ENCODE measurements at regions not wholly inside any gene's neighbourhood (a gene's known extent, or its start where the extent isn't known, plus 50 kb on each side); places are given as distances from the start of the nearest gene placed in this dataset.

DNA sequence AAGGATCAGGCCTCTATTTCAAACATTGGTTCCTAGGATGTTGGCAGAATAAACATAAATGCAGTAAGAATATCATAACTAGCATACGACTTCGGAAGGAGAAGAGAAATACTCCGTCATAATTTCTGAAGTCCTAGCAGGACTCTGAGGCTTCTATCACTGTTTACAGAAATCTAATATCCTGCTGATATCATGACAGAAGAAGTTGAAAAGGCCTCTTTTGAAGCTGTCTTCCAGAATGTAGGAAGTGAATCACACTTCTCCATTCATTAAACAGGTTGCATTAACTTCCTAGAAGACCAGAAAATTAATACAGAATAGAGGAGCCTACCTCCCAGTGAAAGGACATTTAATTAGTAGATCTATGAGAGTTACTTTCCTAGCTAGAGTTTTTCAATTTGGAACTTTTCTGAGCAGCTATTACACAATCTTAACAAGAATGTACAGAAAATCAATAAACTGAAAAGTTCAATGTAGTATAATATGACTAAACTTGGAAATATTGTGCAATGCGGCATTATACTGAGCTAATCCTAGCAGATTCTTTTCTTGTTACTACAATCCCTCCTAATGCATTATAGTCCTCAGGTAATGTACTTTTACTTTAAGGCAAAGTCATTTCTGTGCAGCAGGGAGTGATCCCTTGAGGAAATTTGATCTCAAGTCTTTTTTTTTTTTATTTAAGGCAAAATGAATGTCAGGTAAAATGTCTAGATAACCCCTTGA is 622.6 kb upstream of the CELF2 start:
- H3K27me3 ChIP-seq (ENCODE audit: insufficient read depth, low read length): no peaks in the 10 kb centered on the region
- no peak overlapping the region for H2AFZ ChIP-seq (ENCODE audit: low read length, unreplicated experiment)
- no peak overlapping the region for H3K4me3 ChIP-seq (ENCODE audit: low read depth, low read length)
- peaks cover 12% of the 10 kb centered on the region for H3K4me1 ChIP-seq (ENCODE audit: control insufficient read depth, insufficient read depth, low read length, unreplicated experiment)
- H3K27ac ChIP-seq (ENCODE audit: low read depth, low read length): peak overlapping the region; percentile 0; the same call in 1 of the 2 replicates
- no peaks in the 10 kb centered on the region for H3K79me2 ChIP-seq (ENCODE audit: control insufficient read depth, insufficient read depth, low read length, unreplicated experiment)
- H3K36me3 ChIP-seq (ENCODE audit: insufficient read depth, low read length): no peaks in the 10 kb centered on the region

DNA sequence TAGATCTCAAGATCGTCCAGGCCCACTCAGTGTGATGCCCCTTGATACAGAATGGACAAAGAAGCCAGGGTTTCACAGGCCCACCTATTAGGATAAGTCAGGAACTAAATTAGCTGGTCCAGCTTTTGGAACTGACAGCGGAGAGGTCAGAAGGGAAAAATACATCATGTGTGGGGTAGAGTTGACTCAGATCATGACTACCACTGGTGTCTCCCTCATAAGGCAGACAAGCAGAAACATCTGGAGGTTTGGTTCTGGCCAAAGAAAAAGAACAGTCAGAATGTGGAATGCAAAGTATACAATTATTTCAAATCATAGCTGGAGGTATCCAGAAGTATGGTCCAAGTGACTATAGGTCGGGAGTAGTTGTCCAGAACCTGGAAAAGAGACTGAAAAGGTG is 621.1 kb upstream of the CELF2 start:
- Histone ChIP-seq H3K79me2 (ENCODE audit: control insufficient read depth, insufficient read depth, low read length, unreplicated experiment) (no peaks in the 10 kb centered on the region), H3K36me3 (ENCODE audit: insufficient read depth, low read length) (no peaks in the 10 kb centered on the region), H3K27ac (ENCODE audit: low read depth, low read length) (no peak overlapping the region), H3K4me3 (ENCODE audit: low read depth, low read length) (no peak overlapping the region), H3K27me3 (ENCODE audit: insufficient read depth, low read length) (no peaks in the 10 kb centered on the region), H3K4me1 (ENCODE audit: control insufficient read depth, insufficient read depth, low read length, unreplicated experiment) (peaks cover 12% of the 10 kb centered on the region), H2AFZ (ENCODE audit: low read length, unreplicated experiment) (no peak overlapping the region)

DNA sequence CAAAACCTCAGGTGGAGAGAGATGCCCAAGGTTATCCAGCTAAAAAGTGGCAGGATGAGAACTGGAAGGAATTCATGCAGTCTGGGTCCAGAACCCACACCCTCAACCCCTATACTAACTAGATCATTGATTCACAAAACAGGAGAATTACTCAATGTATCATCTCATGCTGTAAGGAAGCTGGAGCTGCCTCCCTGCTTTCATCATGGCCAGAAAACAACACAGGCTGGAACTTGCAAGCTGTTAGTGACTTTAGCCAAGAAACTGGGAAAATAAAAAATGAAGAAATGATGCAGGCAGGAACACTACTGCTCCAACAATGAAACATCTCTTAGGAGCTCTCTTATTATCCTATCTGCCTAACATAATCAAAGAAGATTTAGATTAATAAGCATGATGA is 619.8 kb upstream of the CELF2 start:
- H3K27me3 ChIP-seq (ENCODE audit: insufficient read depth, low read length): no peaks in the 10 kb centered on the region
- H3K36me3 ChIP-seq (ENCODE audit: insufficient read depth, low read length): no peaks in the 10 kb centered on the region
- H2AFZ ChIP-seq (ENCODE audit: low read length, unreplicated experiment): no peak overlapping the region
- peaks cover 12% of the 10 kb centered on the region for H3K4me1 ChIP-seq (ENCODE audit: control insufficient read depth, insufficient read depth, low read length, unreplicated experiment)
- H3K79me2 ChIP-seq (ENCODE audit: control insufficient read depth, insufficient read depth, low read length, unreplicated experiment): no peaks in the 10 kb centered on the region
- no peak overlapping the region for H3K27ac ChIP-seq (ENCODE audit: low read depth, low read length)
- H3K4me3 ChIP-seq (ENCODE audit: low read depth, low read length): no peak overlapping the region

DNA sequence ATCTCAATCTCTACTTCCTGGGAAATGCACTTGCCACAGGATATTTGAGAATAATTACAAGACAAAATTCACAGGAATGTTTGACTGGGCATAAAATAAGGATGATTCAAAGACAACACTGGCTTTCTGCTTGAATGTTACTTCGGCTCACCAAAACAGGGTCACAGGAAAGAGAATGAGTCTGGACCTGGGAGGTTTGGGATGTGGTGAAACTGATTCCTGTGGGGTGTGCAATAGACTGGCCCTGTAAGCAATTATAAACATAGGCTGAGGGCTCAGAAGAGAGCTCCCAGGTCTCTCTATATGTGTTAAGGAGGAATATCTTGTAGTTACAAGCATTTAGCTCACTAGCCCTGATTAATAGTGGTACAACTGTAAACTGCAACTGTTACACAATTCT is 613.9 kb upstream of the CELF2 start:
- H2AFZ ChIP-seq (ENCODE audit: low read length, unreplicated experiment): no peak overlapping the region
- H3K27me3 ChIP-seq (ENCODE audit: insufficient read depth, low read length): peaks cover 6% of the 10 kb centered on the region; the same call in 1 of the 2 replicates
- no peaks in the 10 kb centered on the region for H3K4me1 ChIP-seq (ENCODE audit: control insufficient read depth, insufficient read depth, low read length, unreplicated experiment)
- no peaks in the 10 kb centered on the region for H3K79me2 ChIP-seq (ENCODE audit: control insufficient read depth, insufficient read depth, low read length, unreplicated experiment)
- H3K27ac ChIP-seq (ENCODE audit: low read depth, low read length): no peak overlapping the region
- H3K36me3 ChIP-seq (ENCODE audit: insufficient read depth, low read length): no peaks in the 10 kb centered on the region
- no peak overlapping the region for H3K4me3 ChIP-seq (ENCODE audit: low read depth, low read length)

DNA sequence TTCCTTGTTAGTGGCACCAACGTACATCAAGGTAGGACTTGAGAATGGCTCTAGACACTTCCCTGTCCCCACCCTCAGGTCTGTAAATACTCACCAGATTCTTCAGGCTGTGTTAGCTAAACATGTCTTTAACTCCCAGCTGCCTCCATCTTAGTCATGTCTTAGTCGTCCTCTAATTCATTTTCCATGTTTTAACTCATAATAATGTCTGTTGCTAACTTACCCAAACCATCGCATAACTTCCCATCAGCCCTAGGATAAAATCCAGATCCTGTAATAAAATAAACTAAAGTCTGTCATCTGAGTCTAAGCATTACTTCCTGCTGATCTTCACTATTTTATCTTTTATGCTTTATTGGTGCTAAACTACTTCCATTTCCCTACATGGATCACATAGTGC is 600.0 kb upstream of the CELF2 start:
- Histone ChIP-seq H3K36me3 (ENCODE audit: insufficient read depth, low read length) (no peaks in the 10 kb centered on the region), H3K27ac (ENCODE audit: low read depth, low read length) (no peak overlapping the region), H3K4me1 (ENCODE audit: control insufficient read depth, insufficient read depth, low read length, unreplicated experiment) (no peaks in the 10 kb centered on the region), H2AFZ (ENCODE audit: low read length, unreplicated experiment) (no peak overlapping the region), H3K4me3 (ENCODE audit: low read depth, low read length) (no peak overlapping the region), H3K27me3 (ENCODE audit: insufficient read depth, low read length) (no peaks in the 10 kb centered on the region), H3K79me2 (ENCODE audit: control insufficient read depth, insufficient read depth, low read length, unreplicated experiment) (no peaks in the 10 kb centered on the region)

DNA sequence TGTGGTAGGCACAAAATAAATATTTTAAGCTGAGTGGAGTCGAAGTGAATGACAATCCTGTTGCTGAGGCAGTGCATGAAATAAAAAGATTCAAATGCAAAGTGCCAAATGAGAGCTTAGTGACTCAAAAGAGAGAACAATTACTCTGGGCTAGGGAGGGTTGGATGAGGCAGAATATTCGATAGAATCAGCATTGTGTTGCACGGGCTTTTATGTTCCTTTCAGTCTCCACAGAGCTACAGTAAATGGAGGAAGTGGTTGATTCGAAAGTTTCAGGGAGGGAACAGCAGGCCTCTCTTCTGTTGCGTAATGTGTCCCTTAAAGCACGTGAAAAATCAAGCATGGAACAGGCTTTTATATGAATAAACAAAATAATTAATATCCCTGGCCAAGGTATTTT is 599.3 kb upstream of the CELF2 start:
- no peak overlapping the region for H3K4me3 ChIP-seq (ENCODE audit: low read depth, low read length)
- H3K27me3 ChIP-seq (ENCODE audit: insufficient read depth, low read length): no peaks in the 10 kb centered on the region
- H3K4me1 ChIP-seq (ENCODE audit: control insufficient read depth, insufficient read depth, low read length, unreplicated experiment): no peaks in the 10 kb centered on the region
- H3K79me2 ChIP-seq (ENCODE audit: control insufficient read depth, insufficient read depth, low read length, unreplicated experiment): no peaks in the 10 kb centered on the region
- no peak overlapping the region for H3K27ac ChIP-seq (ENCODE audit: low read depth, low read length)
- no peak overlapping the region for H2AFZ ChIP-seq (ENCODE audit: low read length, unreplicated experiment)
- H3K36me3 ChIP-seq (ENCODE audit: insufficient read depth, low read length): no peaks in the 10 kb centered on the region

DNA sequence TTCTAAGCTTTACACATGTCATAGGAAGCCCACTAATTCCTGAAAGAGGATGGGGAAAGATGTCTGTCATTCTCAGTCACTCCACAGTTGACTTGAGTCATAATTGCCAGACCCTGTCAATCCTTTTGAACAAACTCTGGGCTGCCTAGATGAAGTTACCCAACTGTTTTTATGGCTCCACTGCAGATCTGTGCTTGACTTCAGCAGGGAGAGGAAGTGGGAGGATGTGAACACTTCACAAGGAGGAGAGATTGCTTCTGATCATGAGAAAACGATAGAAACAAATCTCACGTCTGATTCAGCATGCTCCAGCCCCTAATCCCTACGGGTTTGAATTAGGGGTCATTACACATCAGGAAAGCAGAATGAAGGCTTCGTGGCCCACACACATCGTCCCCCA is 596.6 kb upstream of the CELF2 start:
- Histone ChIP-seq H3K27ac (ENCODE audit: low read depth, low read length) (no peak overlapping the region), H3K4me3 (ENCODE audit: low read depth, low read length) (no peak overlapping the region), H3K36me3 (ENCODE audit: insufficient read depth, low read length) (no peaks in the 10 kb centered on the region), H3K4me1 (ENCODE audit: control insufficient read depth, insufficient read depth, low read length, unreplicated experiment) (no peaks in the 10 kb centered on the region), H3K79me2 (ENCODE audit: control insufficient read depth, insufficient read depth, low read length, unreplicated experiment) (no peaks in the 10 kb centered on the region), H3K27me3 (ENCODE audit: insufficient read depth, low read length) (no peaks in the 10 kb centered on the region), H2AFZ (ENCODE audit: low read length, unreplicated experiment) (no peak overlapping the region)

DNA sequence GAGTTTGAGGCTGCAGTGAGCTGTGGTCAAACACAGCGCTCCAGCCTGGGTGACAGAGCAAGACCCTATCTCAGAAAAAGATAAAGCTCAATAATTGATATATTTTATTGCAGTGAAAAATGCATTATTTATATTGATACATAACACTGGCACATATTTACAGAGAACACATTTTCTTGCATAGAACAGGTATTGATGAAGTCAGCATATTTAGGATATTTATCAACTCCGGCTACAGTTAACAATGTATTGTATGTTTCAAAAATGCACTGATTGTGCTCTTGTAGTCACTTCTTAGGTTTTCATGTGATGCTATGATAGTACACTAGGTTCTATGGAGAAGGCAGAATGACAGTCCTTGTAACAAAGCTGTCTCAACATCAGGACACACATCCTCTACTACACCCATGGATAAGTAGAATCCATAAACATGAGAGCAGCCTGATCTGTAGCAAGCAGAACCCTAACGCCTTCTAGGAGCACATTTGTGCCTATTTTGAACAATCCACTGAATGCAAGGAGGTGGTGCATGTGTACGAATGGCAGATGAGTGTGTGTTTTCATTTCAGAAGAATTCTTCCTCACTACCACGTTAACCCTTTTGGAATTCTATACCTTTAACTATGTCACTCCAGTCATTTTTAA is 586.1 kb upstream of the CELF2 start:
- Histone ChIP-seq H3K36me3 (ENCODE audit: insufficient read depth, low read length) (no peaks in the 10 kb centered on the region), H3K27me3 (ENCODE audit: insufficient read depth, low read length) (peaks cover 6% of the 10 kb centered on the region; the same call in 1 of the 2 replicates), H3K4me1 (ENCODE audit: control insufficient read depth, insufficient read depth, low read length, unreplicated experiment) (no peaks in the 10 kb centered on the region), H3K27ac (ENCODE audit: low read depth, low read length) (no peak overlapping the region), H2AFZ (ENCODE audit: low read length, unreplicated experiment) (no peak overlapping the region), H3K79me2 (ENCODE audit: control insufficient read depth, insufficient read depth, low read length, unreplicated experiment) (no peaks in the 10 kb centered on the region), H3K4me3 (ENCODE audit: low read depth, low read length) (no peak overlapping the region)

DNA sequence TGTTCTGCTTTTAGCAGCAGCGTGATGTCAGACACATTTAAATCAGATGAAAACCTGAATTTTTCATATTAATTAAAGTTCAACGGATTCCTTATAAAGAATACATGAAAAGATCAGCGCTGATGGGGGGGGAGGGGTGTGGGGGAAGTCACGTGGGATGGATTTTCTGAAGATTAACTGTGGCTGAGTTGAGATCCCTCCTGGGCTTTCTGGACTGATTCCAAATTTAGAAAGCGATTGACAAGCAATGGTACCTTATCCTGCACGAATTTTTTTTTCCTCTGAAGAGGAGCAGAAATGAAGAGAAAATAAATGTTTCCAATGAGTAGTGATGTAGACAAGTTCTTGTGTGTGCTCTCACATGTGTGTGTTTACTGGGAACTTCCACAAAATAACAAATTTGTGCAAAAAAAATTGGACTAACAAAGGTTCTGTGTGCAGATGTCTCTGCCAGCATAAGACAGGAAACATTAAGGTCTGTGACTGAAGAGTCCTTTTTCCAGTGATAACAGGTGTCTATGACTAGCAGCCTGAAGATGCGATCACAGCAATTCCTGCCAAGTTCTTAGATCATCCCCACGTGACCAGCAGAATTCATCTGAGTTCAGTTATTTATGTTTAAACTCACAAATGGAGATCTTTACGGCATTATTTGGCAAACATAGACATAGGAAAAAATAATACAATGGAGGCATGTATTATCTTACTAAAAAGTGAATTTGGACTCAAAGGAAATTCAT is 585.2 kb upstream of the CELF2 start:
- Histone ChIP-seq H3K36me3 (ENCODE audit: insufficient read depth, low read length) (no peaks in the 10 kb centered on the region), H3K79me2 (ENCODE audit: control insufficient read depth, insufficient read depth, low read length, unreplicated experiment) (no peaks in the 10 kb centered on the region), H2AFZ (ENCODE audit: low read length, unreplicated experiment) (no peak overlapping the region), H3K27ac (ENCODE audit: low read depth, low read length) (no peak overlapping the region), H3K27me3 (ENCODE audit: insufficient read depth, low read length) (peaks cover 6% of the 10 kb centered on the region; the same call in 1 of the 2 replicates), H3K4me3 (ENCODE audit: low read depth, low read length) (no peak overlapping the region), H3K4me1 (ENCODE audit: control insufficient read depth, insufficient read depth, low read length, unreplicated experiment) (no peaks in the 10 kb centered on the region)

DNA sequence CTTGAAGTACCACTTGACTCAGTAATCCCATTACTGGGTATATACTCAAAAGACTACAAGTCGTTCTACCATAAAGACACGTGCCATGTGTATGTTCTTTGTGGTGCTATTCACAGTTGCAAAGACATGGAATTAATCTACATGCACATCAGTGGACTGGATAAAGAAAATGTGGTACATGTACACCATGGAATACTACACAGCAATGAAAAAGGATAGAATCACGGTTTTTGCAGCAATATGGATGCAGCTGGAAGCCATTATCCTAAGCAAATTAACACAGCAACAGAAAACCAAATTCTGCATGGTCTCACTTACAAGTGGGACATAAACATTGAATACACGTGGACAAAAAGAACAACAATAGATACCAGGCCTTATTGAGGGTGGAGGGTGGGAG is 583.4 kb upstream of the CELF2 start:
- Histone ChIP-seq H3K79me2 (ENCODE audit: control insufficient read depth, insufficient read depth, low read length, unreplicated experiment) (no peaks in the 10 kb centered on the region), H3K27ac (ENCODE audit: low read depth, low read length) (no peak overlapping the region), H3K27me3 (ENCODE audit: insufficient read depth, low read length) (peaks cover 6% of the 10 kb centered on the region; the same call in 1 of the 2 replicates), H2AFZ (ENCODE audit: low read length, unreplicated experiment) (no peak overlapping the region), H3K4me1 (ENCODE audit: control insufficient read depth, insufficient read depth, low read length, unreplicated experiment) (no peaks in the 10 kb centered on the region), H3K36me3 (ENCODE audit: insufficient read depth, low read length) (no peaks in the 10 kb centered on the region), H3K4me3 (ENCODE audit: low read depth, low read length) (no peak overlapping the region)
